ENCODE measurements at regions not wholly inside any gene's neighbourhood (a gene's known extent, or its start where the extent isn't known, plus 50 kb on each side); places are given as distances from the start of the nearest gene placed in this dataset.
"Not testable (repeated sequence)": the region's sequence is repeated elsewhere in the genome, so short reads cannot be mapped to it uniquely, and the experiment has no call there.

DNA sequence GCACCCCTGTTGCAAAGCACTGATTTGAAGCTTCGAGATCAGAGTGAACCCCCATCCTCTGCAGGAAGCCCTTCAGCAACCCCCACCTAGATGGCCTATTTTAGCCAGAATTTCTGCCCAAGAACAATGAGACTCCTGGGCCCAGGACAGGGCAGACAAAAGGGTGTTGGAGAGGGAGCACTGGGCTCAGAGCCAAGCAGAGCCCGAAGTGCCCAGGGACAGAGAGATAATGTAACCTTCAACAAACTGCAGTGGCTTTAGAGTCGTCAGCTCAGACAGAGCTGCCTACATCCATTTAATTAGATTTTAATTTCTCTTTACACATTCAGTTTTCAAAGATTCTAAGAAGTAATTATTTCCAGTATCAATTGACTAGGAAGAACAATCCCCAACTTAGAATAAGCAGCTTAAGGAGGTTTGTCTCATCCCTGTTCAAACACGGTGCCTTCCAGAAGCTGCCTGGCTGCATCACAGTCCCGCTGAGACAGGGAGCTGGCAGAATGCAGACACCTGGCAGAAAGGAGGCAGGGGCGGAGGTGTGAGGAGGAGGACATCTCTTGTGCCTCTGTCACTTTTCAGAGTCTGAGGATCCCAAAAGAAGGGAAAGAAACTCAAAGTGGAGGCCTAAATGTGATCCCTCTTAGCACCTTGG, 504.9 kb upstream of the CCDC196 start:
- peaks cover 24% of the 10 kb centered on the region for H3K36me3 Mint-ChIP-seq (ENCODE audit: low read depth, unreplicated experiment)
- H3K4me1 Mint-ChIP-seq (ENCODE audit: unreplicated experiment): no peaks in the 10 kb centered on the region
- peaks cover 3% of the 10 kb centered on the region for H3K27me3 Mint-ChIP-seq (ENCODE audit: unreplicated experiment)
- peaks cover 6% of the 10 kb centered on the region for H3K9me3 Mint-ChIP-seq (ENCODE audit: unreplicated experiment)
- no peak for DNase-seq (ENCODE audit: low spot score)
- H3K27ac Mint-ChIP-seq (ENCODE audit: unreplicated experiment): no peak overlapping the region
- no peak overlapping the region for H3K4me3 Mint-ChIP-seq (ENCODE audit: unreplicated experiment)
- TF ChIP-seq, protein P1, sequence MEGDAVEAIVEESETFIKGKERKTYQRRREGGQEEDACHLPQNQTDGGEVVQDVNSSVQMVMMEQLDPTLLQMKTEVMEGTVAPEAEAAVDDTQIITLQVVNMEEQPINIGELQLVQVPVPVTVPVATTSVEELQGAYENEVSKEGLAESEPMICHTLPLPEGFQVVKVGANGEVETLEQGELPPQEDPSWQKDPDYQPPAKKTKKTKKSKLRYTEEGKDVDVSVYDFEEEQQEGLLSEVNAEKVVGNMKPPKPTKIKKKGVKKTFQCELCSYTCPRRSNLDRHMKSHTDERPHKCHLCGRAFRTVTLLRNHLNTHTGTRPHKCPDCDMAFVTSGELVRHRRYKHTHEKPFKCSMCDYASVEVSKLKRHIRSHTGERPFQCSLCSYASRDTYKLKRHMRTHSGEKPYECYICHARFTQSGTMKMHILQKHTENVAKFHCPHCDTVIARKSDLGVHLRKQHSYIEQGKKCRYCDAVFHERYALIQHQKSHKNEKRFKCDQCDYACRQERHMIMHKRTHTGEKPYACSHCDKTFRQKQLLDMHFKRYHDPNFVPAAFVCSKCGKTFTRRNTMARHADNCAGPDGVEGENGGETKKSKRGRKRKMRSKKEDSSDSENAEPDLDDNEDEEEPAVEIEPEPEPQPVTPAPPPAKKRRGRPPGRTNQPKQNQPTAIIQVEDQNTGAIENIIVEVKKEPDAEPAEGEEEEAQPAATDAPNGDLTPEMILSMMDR (IDR thresholded peaks at IDR 0.05; ENCODE audit: unreplicated experiment): no peak

DNA sequence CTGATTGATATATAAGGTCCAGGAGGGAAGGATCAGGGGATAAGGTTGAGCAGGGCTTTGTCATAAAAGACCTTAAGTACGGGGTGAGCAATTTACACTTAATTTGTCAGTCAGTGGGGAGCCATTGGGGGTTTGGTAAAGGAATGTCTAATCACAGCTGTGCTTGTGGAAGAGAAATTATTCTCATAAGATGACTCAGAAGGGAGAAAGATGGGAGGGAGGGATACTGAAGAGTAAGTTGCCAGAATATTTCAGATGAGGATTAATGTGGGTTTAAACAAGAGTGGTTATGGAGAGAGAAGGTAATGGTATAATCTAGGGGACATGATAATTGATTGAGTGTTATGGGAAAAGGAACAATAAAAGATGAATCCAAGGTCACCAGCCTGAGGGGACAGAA, 500.1 kb upstream of the CCDC196 start:
- H3K36me3 Mint-ChIP-seq (ENCODE audit: low read depth, unreplicated experiment): peaks cover 6% of the 10 kb centered on the region
- DNase-seq (ENCODE audit: low spot score): no peak
- H3K9me3 Mint-ChIP-seq (ENCODE audit: unreplicated experiment): no peaks in the 10 kb centered on the region
- no peaks in the 10 kb centered on the region for H3K4me1 Mint-ChIP-seq (ENCODE audit: unreplicated experiment)
- no peak overlapping the region for H3K4me3 Mint-ChIP-seq (ENCODE audit: unreplicated experiment)
- no peak overlapping the region for H3K27ac Mint-ChIP-seq (ENCODE audit: unreplicated experiment)
- H3K27me3 Mint-ChIP-seq (ENCODE audit: unreplicated experiment): peaks cover 1% of the 10 kb centered on the region
- TF ChIP-seq, protein P1 (IDR thresholded peaks at IDR 0.05; ENCODE audit: unreplicated experiment): no peak

DNA sequence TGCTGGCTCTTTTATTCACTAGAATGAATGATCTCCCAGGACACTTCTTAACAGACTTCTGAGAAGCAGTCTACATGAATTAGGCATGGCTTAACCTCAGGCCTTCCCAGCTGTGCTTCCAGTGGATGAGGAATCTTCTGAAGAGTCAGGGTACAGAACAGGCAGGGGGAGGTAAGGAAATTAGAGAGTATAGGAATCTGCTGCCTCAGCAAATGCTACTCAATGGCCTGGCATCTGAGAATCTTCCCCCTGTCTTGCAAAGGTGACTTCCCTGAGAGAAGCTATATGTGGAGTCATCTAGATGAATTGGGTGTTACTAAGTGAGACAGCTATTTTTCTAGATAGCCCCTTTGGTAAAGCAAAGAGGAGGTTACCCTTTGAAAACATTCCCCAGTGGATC, 496.2 kb upstream of the CCDC196 start:
- H3K27me3 Mint-ChIP-seq (ENCODE audit: unreplicated experiment): no peaks in the 10 kb centered on the region
- no peaks in the 10 kb centered on the region for H3K4me1 Mint-ChIP-seq (ENCODE audit: unreplicated experiment)
- TF ChIP-seq, protein P1 (IDR thresholded peaks at IDR 0.05; ENCODE audit: unreplicated experiment): no peak
- H3K9me3 Mint-ChIP-seq (ENCODE audit: unreplicated experiment): no peaks in the 10 kb centered on the region
- peaks cover 6% of the 10 kb centered on the region for H3K36me3 Mint-ChIP-seq (ENCODE audit: low read depth, unreplicated experiment)
- no peak overlapping the region for H3K4me3 Mint-ChIP-seq (ENCODE audit: unreplicated experiment)
- no peak for DNase-seq (ENCODE audit: low spot score)
- no peak overlapping the region for H3K27ac Mint-ChIP-seq (ENCODE audit: unreplicated experiment)

DNA sequence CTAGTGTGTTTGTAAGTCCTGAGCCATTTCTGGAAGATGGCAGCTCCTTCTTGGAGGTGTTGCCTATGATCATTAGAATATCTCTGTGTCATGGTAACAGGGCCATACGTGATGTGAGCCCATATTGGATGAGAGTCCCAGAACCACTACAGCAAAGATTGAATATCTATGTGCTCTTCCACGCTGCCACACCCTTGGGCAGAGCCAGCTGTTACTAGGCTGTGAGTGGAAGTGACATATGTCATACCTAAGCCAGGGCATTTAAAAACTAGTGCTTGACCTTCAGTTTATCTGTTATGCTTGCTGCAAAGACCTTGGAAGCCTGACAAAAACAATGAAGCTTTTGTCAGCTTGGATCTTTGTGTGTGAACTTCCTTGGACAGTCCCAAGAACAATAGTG, 495.1 kb upstream of the CCDC196 start:
- no peaks in the 10 kb centered on the region for H3K27me3 Mint-ChIP-seq (ENCODE audit: unreplicated experiment)
- TF ChIP-seq, protein P1 (IDR thresholded peaks at IDR 0.05; ENCODE audit: unreplicated experiment): no peak
- H3K27ac Mint-ChIP-seq (ENCODE audit: unreplicated experiment): no peak overlapping the region
- no peak overlapping the region for H3K4me3 Mint-ChIP-seq (ENCODE audit: unreplicated experiment)
- no peaks in the 10 kb centered on the region for H3K9me3 Mint-ChIP-seq (ENCODE audit: unreplicated experiment)
- no peaks in the 10 kb centered on the region for H3K4me1 Mint-ChIP-seq (ENCODE audit: unreplicated experiment)
- no peak for DNase-seq (ENCODE audit: low spot score)
- H3K36me3 Mint-ChIP-seq (ENCODE audit: low read depth, unreplicated experiment): no peaks in the 10 kb centered on the region

DNA sequence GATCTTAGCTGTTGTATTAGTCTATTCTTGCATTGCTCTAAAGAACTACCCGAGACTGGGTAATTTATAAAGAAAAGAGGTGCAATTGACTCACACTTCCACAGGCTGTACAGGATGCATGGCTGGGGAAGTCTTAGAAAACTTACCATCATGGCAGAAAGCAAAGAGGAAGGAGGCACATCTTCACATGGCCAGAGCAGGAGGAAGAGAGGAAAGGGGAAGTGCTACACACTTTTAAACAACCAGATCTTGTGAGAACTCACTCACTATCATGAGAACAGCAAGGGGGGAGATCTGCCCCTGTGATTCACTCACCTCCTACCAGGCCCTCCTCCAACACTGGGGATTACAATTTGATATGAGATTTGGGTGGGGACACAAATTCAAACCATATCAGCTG, 494.2 kb upstream of the CCDC196 start:
- H3K36me3 Mint-ChIP-seq (ENCODE audit: low read depth, unreplicated experiment); H3K27ac Mint-ChIP-seq (ENCODE audit: unreplicated experiment); H3K27me3 Mint-ChIP-seq (ENCODE audit: unreplicated experiment); H3K4me1 Mint-ChIP-seq (ENCODE audit: unreplicated experiment); H3K9me3 Mint-ChIP-seq (ENCODE audit: unreplicated experiment); H3K4me3 Mint-ChIP-seq (ENCODE audit: unreplicated experiment); DNase-seq (ENCODE audit: low spot score): not testable (repeated sequence)
